GM18526 (cell line): ENCODE measurements at regions not wholly inside any gene's neighbourhood (a gene's known extent, or its start where the extent isn't known, plus 50 kb on each side); places are given as distances from the start of the nearest gene placed in this dataset.

ENCODE experiments used
- POLR2A ChIP-seq: IDR thresholded peaks from 3 replicates; pipeline ENCODE4 v1.6.1; 2011; ENCODE audit not compliant: insufficient read length; ENCODE audit errors: extremely low read depth

GRCh38 chr7:131232768-131233167 lies 94.9 kb upstream of the MKLN1 start:
- no peak for TF ChIP-seq POLR2A

GRCh38 chr7:131233193-131233592 lies 94.5 kb upstream of the MKLN1 start:
- TF ChIP-seq POLR2A = no peak

- TF ChIP-seq POLR2A = no peak
These were observed 92.8 kb upstream of the MKLN1 start for GRCh38 chr7:131234719-131235488.

GRCh38 chr7:131235489-131236317 lies 92.0 kb upstream of the MKLN1 start:
- TF ChIP-seq POLR2A = no peak

GRCh38 chr7:131236318-131236672 lies 91.4 kb upstream of the MKLN1 start:
- no peak for TF ChIP-seq POLR2A

GRCh38 chr7:131238347-131238931 lies 89.2 kb upstream of the MKLN1 start:
- TF ChIP-seq POLR2A = no peak

GRCh38 chr7:131241386-131241785 lies 86.3 kb upstream of the MKLN1 start:
- no peak for TF ChIP-seq POLR2A

- TF ChIP-seq POLR2A = no peak
These were observed 85.5 kb upstream of the MKLN1 start for GRCh38 chr7:131242123-131242650.

- no peak for TF ChIP-seq POLR2A
These were observed 83.3 kb upstream of the MKLN1 start for GRCh38 chr7:131244259-131244852.

GRCh38 chr7:131249003-131249402 lies 78.7 kb upstream of the MKLN1 start:
- TF ChIP-seq POLR2A = no peak

- no peak for TF ChIP-seq POLR2A
These were observed 78.2 kb upstream of the MKLN1 start for GRCh38 chr7:131249483-131249882.

- TF ChIP-seq POLR2A = no peak
These were observed 77.3 kb upstream of the MKLN1 start for GRCh38 chr7:131250331-131250730.

- no peak for TF ChIP-seq POLR2A
These were observed 76.3 kb upstream of the MKLN1 start for GRCh38 chr7:131251371-131251770.

GRCh38 chr7:131252976-131253375 lies 74.7 kb upstream of the MKLN1 start:
- no peak for TF ChIP-seq POLR2A

- no peak for TF ChIP-seq POLR2A
These were observed 73.5 kb upstream of the MKLN1 start for GRCh38 chr7:131254211-131254610.

GRCh38 chr7:131255242-131255641 lies 72.4 kb upstream of the MKLN1 start:
- no peak for TF ChIP-seq POLR2A

GRCh38 chr7:131261476-131261994 lies 66.1 kb upstream of the MKLN1 start:
- no peak for TF ChIP-seq POLR2A
